ENCODE measurements at regions not wholly inside any gene's neighbourhood (a gene's known extent, or its start where the extent isn't known, plus 50 kb on each side); places are given as distances from the start of the nearest gene placed in this dataset.
A peak's percentile ranks its signal among the peaks of the same experiment; 100 is the strongest.

DNA sequence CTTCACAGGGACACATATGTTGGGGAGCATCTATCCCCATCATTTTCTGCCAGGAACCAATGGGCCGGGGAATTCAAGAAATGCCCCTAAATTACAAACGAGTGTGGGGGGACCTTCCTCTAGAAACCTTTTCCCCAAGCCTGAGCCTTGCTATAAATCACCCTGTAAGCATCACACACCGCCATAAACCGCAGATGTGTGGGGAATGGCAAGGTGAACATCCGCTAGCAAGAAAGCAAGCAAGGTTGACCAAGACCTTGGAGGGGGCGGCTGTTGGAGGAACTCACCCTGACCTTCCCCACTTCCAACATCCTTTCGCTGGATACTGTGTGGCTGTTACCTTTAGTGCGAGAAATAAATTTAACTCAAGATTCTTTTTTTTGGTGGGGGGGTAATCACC, 693.3 kb upstream of the TBX3 start:
- no peaks in the 10 kb centered on the region for H3K9me3 Mint-ChIP-seq (ENCODE audit: unreplicated experiment)
- H3K4me3 Mint-ChIP-seq (ENCODE audit: unreplicated experiment): no peak overlapping the region
- H3K27me3 Mint-ChIP-seq (ENCODE audit: unreplicated experiment): peaks cover 25% of the 10 kb centered on the region
- DNase-seq (ENCODE audit: extremely low spot score, unreplicated experiment): peak; percentile 51
- H3K27ac Mint-ChIP-seq (ENCODE audit: unreplicated experiment): no peak overlapping the region
- TF ChIP-seq, protein P1, sequence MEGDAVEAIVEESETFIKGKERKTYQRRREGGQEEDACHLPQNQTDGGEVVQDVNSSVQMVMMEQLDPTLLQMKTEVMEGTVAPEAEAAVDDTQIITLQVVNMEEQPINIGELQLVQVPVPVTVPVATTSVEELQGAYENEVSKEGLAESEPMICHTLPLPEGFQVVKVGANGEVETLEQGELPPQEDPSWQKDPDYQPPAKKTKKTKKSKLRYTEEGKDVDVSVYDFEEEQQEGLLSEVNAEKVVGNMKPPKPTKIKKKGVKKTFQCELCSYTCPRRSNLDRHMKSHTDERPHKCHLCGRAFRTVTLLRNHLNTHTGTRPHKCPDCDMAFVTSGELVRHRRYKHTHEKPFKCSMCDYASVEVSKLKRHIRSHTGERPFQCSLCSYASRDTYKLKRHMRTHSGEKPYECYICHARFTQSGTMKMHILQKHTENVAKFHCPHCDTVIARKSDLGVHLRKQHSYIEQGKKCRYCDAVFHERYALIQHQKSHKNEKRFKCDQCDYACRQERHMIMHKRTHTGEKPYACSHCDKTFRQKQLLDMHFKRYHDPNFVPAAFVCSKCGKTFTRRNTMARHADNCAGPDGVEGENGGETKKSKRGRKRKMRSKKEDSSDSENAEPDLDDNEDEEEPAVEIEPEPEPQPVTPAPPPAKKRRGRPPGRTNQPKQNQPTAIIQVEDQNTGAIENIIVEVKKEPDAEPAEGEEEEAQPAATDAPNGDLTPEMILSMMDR (IDR thresholded peaks at IDR 0.05): no peak
- peaks cover 12% of the 10 kb centered on the region for H3K4me1 Mint-ChIP-seq (ENCODE audit: unreplicated experiment)
- H3K36me3 Mint-ChIP-seq (ENCODE audit: unreplicated experiment): peaks cover 1% of the 10 kb centered on the region

DNA sequence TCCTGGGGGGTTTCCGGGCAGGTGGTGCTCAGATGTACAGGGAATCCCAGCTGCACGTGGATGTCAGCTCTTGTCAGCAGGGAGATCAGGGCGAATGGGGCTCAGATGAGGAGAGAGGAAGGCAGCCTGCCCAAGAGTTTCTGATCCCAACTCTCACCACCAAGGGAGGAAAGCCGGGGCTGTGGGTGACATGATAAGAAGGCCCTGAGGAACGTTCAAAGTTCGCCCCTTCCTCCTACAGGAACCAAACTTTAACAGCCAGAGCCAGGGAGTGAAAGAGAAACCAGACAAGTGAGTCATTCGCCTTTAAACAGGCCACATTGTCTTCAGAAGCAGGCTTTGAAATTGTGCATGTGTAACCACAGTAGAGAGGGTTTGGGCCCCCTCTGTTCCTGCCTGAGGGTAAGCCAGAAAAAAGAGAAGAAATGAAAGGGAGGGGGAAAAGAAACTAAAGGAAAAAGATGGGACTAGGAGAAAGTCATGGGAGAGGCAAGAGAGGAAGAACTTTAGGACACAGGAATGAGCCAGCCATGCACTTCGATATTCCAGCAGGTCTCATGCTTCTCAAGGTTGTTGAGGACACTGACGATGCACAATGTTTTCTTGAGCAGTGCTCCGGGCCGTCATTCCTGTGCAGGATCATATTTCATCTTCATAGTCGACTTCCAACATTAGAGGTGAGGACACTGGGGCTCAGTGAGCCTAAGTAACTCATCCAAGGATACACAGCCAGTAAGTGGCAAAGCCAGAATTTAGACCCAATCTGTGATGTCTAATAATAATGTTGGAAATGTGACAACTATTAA, 691.4 kb upstream of the TBX3 start:
- Mint-ChIP-seq H3K9me3 (ENCODE audit: unreplicated experiment) (no peaks in the 10 kb centered on the region), H3K4me3 (ENCODE audit: unreplicated experiment) (no peak overlapping the region), H3K4me1 (ENCODE audit: unreplicated experiment) (peaks cover 12% of the 10 kb centered on the region), H3K27me3 (ENCODE audit: unreplicated experiment) (peaks cover 13% of the 10 kb centered on the region), H3K27ac (ENCODE audit: unreplicated experiment) (peak overlapping the region; percentile 58), H3K36me3 (ENCODE audit: unreplicated experiment) (no peaks in the 10 kb centered on the region)
- peak; percentile 23 for DNase-seq (ENCODE audit: extremely low spot score, unreplicated experiment)
- TF ChIP-seq, protein P1 (IDR thresholded peaks at IDR 0.05): no peak

DNA sequence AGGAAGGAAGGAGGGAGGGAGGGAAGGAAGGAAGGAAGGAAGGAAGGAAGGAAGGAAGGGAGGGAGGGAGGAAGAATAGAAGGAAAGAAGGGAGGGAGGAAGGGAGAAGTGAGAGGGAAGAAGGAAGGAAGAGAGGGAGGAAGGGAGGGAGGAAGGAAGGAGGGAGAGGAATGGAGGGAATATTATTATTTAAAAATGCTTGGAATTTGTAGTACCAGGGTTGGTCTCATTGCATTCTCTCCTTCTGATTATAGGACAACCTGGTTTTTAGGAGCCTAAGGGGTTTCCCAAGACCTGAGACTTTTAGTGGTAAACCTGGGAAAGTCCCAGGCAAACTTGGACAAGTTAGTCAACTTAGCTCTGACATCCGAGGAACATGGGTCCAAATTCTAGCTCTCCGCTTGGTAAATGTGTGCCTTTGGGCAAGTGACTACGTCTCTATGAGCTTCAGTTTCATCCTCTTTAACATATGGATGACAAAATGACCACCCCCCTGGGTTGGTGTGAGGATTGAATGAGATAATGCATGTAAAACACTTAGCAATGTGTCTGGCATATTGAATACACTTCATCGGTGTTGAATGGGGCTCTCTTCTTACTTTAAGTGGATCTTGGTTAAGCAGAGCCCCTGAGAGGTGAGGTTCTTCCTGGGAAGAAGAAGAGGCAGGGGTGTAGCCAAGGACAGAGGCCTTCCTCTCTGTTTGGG, 690.7 kb upstream of the TBX3 start:
- no peak overlapping the region for H3K4me3 Mint-ChIP-seq (ENCODE audit: unreplicated experiment)
- H3K4me1 Mint-ChIP-seq (ENCODE audit: unreplicated experiment): peaks cover 12% of the 10 kb centered on the region
- DNase-seq (ENCODE audit: extremely low spot score, unreplicated experiment): no peak
- no peak overlapping the region for H3K27ac Mint-ChIP-seq (ENCODE audit: unreplicated experiment)
- TF ChIP-seq, protein P1 (IDR thresholded peaks at IDR 0.05): no peak
- peaks cover 7% of the 10 kb centered on the region for H3K27me3 Mint-ChIP-seq (ENCODE audit: unreplicated experiment)
- H3K9me3 Mint-ChIP-seq (ENCODE audit: unreplicated experiment): no peaks in the 10 kb centered on the region
- H3K36me3 Mint-ChIP-seq (ENCODE audit: unreplicated experiment): no peaks in the 10 kb centered on the region

DNA sequence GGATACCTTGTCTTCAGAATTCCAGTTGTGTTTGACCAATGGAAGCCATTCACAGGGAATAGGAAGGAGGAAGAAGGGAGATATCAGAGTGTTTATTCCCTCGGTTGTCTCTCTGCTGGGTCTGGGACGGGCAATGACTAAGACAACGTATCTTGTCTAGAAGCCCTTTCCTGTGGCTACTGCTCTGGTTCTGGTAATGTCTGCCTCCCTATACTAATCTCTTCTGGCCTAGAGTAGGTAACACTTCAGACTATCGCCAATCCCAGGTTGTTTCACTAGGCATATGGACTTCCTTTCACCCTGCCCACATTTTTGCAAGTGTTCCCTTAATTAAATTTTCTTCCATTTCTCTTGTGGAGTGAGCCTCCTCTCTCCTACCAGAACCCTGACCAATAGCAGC, 687.7 kb upstream of the TBX3 start:
- no peak overlapping the region for H3K4me3 Mint-ChIP-seq (ENCODE audit: unreplicated experiment)

DNA sequence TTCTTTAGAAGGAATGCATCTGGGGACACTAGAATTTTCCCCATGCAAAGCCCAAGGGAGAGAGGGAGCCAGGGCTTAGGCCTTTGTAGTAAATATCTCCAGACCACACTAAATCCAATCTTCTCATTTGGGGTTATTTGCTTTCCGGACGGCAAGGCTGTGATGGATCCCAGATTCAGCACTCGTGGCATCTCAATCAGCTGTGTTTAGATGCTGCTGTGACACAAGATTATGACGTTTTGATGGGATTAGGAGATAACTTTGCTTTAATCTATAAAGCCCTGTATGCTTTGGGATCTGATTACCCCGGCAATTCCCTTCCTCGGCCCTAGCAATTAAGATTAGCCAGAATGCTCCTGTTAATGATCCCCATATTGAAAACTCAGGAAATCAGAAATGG, 686.7 kb upstream of the TBX3 start:
- no peak for DNase-seq (ENCODE audit: extremely low spot score, unreplicated experiment)
- TF ChIP-seq, protein P1 (IDR thresholded peaks at IDR 0.05): no peak
- Mint-ChIP-seq H3K9me3 (ENCODE audit: unreplicated experiment) (no peaks in the 10 kb centered on the region), H3K36me3 (ENCODE audit: unreplicated experiment) (no peaks in the 10 kb centered on the region), H3K27me3 (ENCODE audit: unreplicated experiment) (peaks cover 2% of the 10 kb centered on the region), H3K27ac (ENCODE audit: unreplicated experiment) (no peak overlapping the region), H3K4me1 (ENCODE audit: unreplicated experiment) (peaks cover 10% of the 10 kb centered on the region), H3K4me3 (ENCODE audit: unreplicated experiment) (no peak overlapping the region)

More for the DNA sequence above, 687.7 kb upstream of the TBX3 start:
- Mint-ChIP-seq H3K36me3 (ENCODE audit: unreplicated experiment) (no peaks in the 10 kb centered on the region), H3K27ac (ENCODE audit: unreplicated experiment) (no peak overlapping the region), H3K9me3 (ENCODE audit: unreplicated experiment) (no peaks in the 10 kb centered on the region), H3K4me1 (ENCODE audit: unreplicated experiment) (peaks cover 12% of the 10 kb centered on the region), H3K27me3 (ENCODE audit: unreplicated experiment) (peaks cover 2% of the 10 kb centered on the region)
- TF ChIP-seq, protein P1 (IDR thresholded peaks at IDR 0.05): no peak
- DNase-seq (ENCODE audit: extremely low spot score, unreplicated experiment): no peak
